Pancreas (tissue), 10 donors: ENCODE measurements at regions not wholly inside any gene's neighbourhood (a gene's known extent, or its start where the extent isn't known, plus 50 kb on each side); places are given as distances from the start of the nearest gene placed in this dataset.

Source experiments
- ATAC-seq, 4 donors: fragments of 200-7000 bp; cut with Tn5 transposase; one replicate each; pipeline versions ENCODE4 v1.8.0 to v1.9.1; 2020; ENCODE audit warnings: mild to moderate bottlenecking in 4 of 4, moderate library complexity in 4 of 4
- DNase-seq, 6 donors: peaks; one replicate each; pipeline ENCODE4 v3.0.0-alpha.2; 2020
- FAIRE-seq: peaks from 2 replicates; lab custom pipeline; 2012; peaks lifted over from hg19 to GRCh38; lab: Jason Lieb, UNC
- H3K27ac ChIP-seq, 4 donors: fragments of 200-600 bp; sonication (generic); 1 replicate in 3 of 4; 2 replicates in 1 of 4; pipeline versions ENCODE4 v1.5.0 to v1.8.0; 2020
- H3K27me3 ChIP-seq, 4 donors: fragments of 200-600 bp; one replicate each; pipeline ENCODE4 v1.8.0; 2021
- H3K36me3 ChIP-seq, 3 donors: fragments of 200-600 bp; sonication (generic) in 1 of 3; one replicate each; pipeline versions ENCODE4 v1.5.0 to v1.8.0; 2020 to 2021
- H3K4me1 ChIP-seq, 3 donors: fragments of 200-600 bp; one replicate each; pipeline ENCODE4 v1.8.0; 2021
- H3K4me3 ChIP-seq, 4 donors: fragments of 200-600 bp; sonication (generic) in 2 of 4; one replicate each; pipeline versions ENCODE4 v1.5.0 to v1.8.0; 2020 to 2021
- H3K9me3 ChIP-seq, 4 donors: fragments of 200-600 bp; one replicate each; pipeline ENCODE4 v1.8.0; 2021
- WGBS, 2 donors: extraction: QIAGEN DNeasy Blood & Tissue Kit; methylation state at CpG; one replicate each; pipeline ENCODE4 v1.1.7; 2013; 5-methylcytosine and 5-hydroxymethylcytosine counted together
- intact Hi-C, 3 donors: fragments of 100-400 bp; cut with DNase I; formaldehyde crosslinking; loops; one replicate each; pipeline versions ENCODE4 v1.11.1 to v1.14.2; 2022
- microRNA-seq, 2 donors: library from miRNA; unstranded; fragments of <30 nt; microRNA quantifications; one replicate each; pipeline versions ENCODE4 to v1.1.0, GENCODE V29; 2019 to 2020
- TF ChIP-seq, protein P1 (sequence below), 4 donors: fragments of 200-600 bp; sonication (generic) in 3 of 4; IDR thresholded peaks; one replicate each; pipeline versions ENCODE4 v1.5.0 to v1.8.0; 2021; ENCODE audit warnings: antibody characterized with exemption in 4 of 4
- donor health status: healthy with polysubstance abuse.
- donor health status: DM: no; HTN: no; CAD: no; lungs with moderate emphysema.
- donor health status: DM: no; HTN: no; CAD: no.
- donor health status: control.
- donor health status: control.
- donor health status: Bipolar disorder and iron deficiency.
- donor health status: DM: yes; HTN: yes; CAD: no.
- donor health status: DM: no; HTN: no; CAD: no.
- donor health status: DM: no; HTN: no; CAD: no.
- donor health status: DM: yes; HTN: yes; CAD: no.

DNA sequence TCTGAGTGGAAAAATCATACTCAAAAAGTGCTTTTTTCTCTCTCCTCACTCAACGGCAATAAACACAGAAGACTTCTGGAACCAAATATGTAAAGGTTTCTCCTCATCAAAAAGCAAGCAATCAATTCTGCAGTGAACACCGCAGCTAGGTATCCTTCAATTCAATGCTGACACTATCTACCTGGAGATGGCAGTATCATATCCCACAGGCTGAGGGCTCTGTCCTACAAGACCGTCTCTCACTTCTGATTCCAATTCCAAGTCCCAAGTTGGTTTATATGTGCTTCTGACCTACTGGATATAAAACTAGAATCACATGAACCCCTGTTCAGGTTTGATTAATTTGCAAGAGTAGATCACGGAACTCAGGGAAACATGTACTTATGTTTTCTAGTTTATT is 59.7 kb upstream of the LUZP2 start:
- no peak for FAIRE-seq
- H3K4me1 ChIP-seq = no peaks in the 10 kb centered on the region
- no peak for DNase-seq
- H3K36me3 ChIP-seq = no peaks in the 10 kb centered on the region
- ATAC-seq = no peak
- TF ChIP-seq, protein P1, sequence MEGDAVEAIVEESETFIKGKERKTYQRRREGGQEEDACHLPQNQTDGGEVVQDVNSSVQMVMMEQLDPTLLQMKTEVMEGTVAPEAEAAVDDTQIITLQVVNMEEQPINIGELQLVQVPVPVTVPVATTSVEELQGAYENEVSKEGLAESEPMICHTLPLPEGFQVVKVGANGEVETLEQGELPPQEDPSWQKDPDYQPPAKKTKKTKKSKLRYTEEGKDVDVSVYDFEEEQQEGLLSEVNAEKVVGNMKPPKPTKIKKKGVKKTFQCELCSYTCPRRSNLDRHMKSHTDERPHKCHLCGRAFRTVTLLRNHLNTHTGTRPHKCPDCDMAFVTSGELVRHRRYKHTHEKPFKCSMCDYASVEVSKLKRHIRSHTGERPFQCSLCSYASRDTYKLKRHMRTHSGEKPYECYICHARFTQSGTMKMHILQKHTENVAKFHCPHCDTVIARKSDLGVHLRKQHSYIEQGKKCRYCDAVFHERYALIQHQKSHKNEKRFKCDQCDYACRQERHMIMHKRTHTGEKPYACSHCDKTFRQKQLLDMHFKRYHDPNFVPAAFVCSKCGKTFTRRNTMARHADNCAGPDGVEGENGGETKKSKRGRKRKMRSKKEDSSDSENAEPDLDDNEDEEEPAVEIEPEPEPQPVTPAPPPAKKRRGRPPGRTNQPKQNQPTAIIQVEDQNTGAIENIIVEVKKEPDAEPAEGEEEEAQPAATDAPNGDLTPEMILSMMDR (IDR thresholded peaks at IDR 0.05) = no peak
- 56 to 59% methylated on average over 4 of the region's 4 CpGs for WGBS, 2 donors
- no peaks in the 10 kb centered on the region for H3K9me3 ChIP-seq
- H3K4me3 ChIP-seq = no peak overlapping the region
- intact Hi-C loops = no loop called here
- H3K27ac ChIP-seq = no peak overlapping the region
- peaks cover 0 to 7% (median 0%) of the 10 kb centered on the region in 4 donors for H3K27me3 ChIP-seq

Small RNAs in the stretch of these regions (microRNA-seq; reads per million reads assigned to microRNA genes)
- 0 reads per million in 2 donors for gene MIR8054
